HFFc6 (cell line): ENCODE measurements at regions not wholly inside any gene's neighbourhood (a gene's known extent, or its start where the extent isn't known, plus 50 kb on each side); places are given as distances from the start of the nearest gene placed in this dataset.

ENCODE experiments used
- DNase-seq: peaks from one replicate; pipeline ENCODE4 v3.0.0-alpha.2; 2018
- H3K27ac Mint-ChIP-seq: 2 replicates; pipeline ENCODE4 v1.8.0; 2020; ENCODE audit warnings: mild to moderate bottlenecking, mixed read lengths
- H3K27me3 Mint-ChIP-seq: 2 replicates; pipeline ENCODE4 v1.8.0; 2021; ENCODE audit warnings: mild to moderate bottlenecking, moderate library complexity, mixed read lengths; ENCODE audit not compliant: insufficient read depth
- H3K36me3 Mint-ChIP-seq: 2 replicates; pipeline ENCODE4 v1.8.0; 2021; ENCODE audit warnings: low read depth, mixed read lengths
- H3K4me1 Mint-ChIP-seq: 2 replicates; pipeline ENCODE4 v1.8.0; 2020; ENCODE audit warnings: low read depth, mixed read lengths
- H3K4me3 Mint-ChIP-seq: 2 replicates; pipeline ENCODE4 v1.8.0; 2020; ENCODE audit warnings: mild to moderate bottlenecking, moderate library complexity, mixed read lengths
- H3K9me3 Mint-ChIP-seq: 2 replicates; pipeline ENCODE4 v1.8.0; 2020; ENCODE audit warnings: mild to moderate bottlenecking, mixed read lengths
- CTCF ChIP-seq: fragments of 200-600 bp; sonication (generic); IDR thresholded peaks from 2 replicates; pipeline ENCODE4 v1.5.0; 2021; ENCODE audit warnings: antibody characterized with exemption, mild to moderate bottlenecking

GRCh38 chrX:155767876-155768769, 113.0 kb upstream of the VAMP7 start:
- H3K27me3 Mint-ChIP-seq: no peaks in the 10 kb centered on the region
- H3K4me3 Mint-ChIP-seq: peak overlapping the region; percentile 88
- H3K27ac Mint-ChIP-seq: no peak overlapping the region; the same call in 1 of the 2 replicates

GRCh38 chrX:155767051-155767875, 113.9 kb upstream of the VAMP7 start:
- TF ChIP-seq CTCF: no peak
- Mint-ChIP-seq H3K4me3 (peak overlapping the region; percentile 88), H3K27me3 (no peaks in the 10 kb centered on the region), H3K27ac (peak overlapping the region; percentile 39; the same call in 1 of the 2 replicates), H3K36me3 (no peaks in the 10 kb centered on the region), H3K4me1 (no peaks in the 10 kb centered on the region), H3K9me3 (peaks cover 7% of the 10 kb centered on the region)
- DNase-seq: peak; percentile 18

More at GRCh38 chrX:155767876-155768769, 113.0 kb upstream of the VAMP7 start:
- no peak for DNase-seq
- TF ChIP-seq CTCF: no peak
- H3K9me3 Mint-ChIP-seq: peaks cover 7% of the 10 kb centered on the region
- no peaks in the 10 kb centered on the region for H3K36me3 Mint-ChIP-seq
- H3K4me1 Mint-ChIP-seq: no peaks in the 10 kb centered on the region

GRCh38 chrX:155766321-155766720, 114.8 kb upstream of the VAMP7 start:
- peak overlapping the region; percentile 88; the same call in 1 of the 2 replicates for H3K4me3 Mint-ChIP-seq
- H3K4me1 Mint-ChIP-seq: no peaks in the 10 kb centered on the region
- no peak for TF ChIP-seq CTCF
- H3K9me3 Mint-ChIP-seq: peaks cover 13% of the 10 kb centered on the region
- H3K27me3 Mint-ChIP-seq: no peaks in the 10 kb centered on the region
- H3K27ac Mint-ChIP-seq: no peak overlapping the region
- no peak for DNase-seq
- no peaks in the 10 kb centered on the region for H3K36me3 Mint-ChIP-seq

GRCh38 chrX:155761185-155761584, 120.0 kb upstream of the VAMP7 start:
- no peak for DNase-seq
- TF ChIP-seq CTCF: no peak
- H3K4me1 Mint-ChIP-seq: no peaks in the 10 kb centered on the region
- peaks cover 16% of the 10 kb centered on the region for H3K9me3 Mint-ChIP-seq
- H3K36me3 Mint-ChIP-seq: no peaks in the 10 kb centered on the region
- no peak overlapping the region for H3K27ac Mint-ChIP-seq
- H3K4me3 Mint-ChIP-seq: no peak overlapping the region
- peaks cover 2% of the 10 kb centered on the region; the same call in 1 of the 2 replicates for H3K27me3 Mint-ChIP-seq

DNA sequence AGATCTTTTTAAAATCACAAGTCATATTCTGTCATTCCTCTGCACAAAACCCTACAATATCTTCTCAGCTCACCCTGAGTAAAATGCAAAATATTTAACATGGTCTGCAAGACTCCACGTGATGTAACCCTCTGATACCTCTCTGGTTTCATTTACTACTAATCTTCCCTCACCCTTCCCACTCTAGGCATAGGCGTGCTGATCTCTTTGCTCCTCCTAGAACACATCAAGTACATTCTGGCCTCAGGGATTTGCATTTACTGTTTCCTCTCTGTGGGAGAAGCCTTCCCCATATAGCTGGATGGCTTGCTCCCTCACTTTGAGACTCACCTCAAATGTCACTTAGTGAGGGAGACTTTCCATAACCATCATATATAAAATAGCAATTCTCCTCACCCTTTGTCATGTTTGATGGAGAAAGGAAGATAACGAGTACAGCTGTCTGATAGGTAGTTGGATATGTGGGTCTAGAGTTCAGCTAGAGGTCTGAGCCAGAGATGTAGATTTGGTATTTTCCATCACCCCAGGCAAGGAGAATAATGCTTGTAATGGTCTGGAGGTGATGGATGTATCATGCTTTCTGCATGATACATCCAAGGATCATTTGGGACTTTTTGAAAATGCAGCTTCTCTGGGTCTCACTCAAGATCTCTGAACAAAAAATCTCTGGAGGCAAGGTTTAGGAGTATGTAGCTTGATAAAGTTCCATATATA, 123.9 kb upstream of the VAMP7 start:
- no peak for TF ChIP-seq CTCF
- H3K36me3 Mint-ChIP-seq: no peaks in the 10 kb centered on the region

More for the DNA sequence above, 123.9 kb upstream of the VAMP7 start:
- no peak overlapping the region for H3K4me3 Mint-ChIP-seq
- no peaks in the 10 kb centered on the region for H3K4me1 Mint-ChIP-seq
- no peak for DNase-seq
- peaks cover 16% of the 10 kb centered on the region for H3K9me3 Mint-ChIP-seq
- H3K27me3 Mint-ChIP-seq: peaks cover 2% of the 10 kb centered on the region
- H3K27ac Mint-ChIP-seq: no peak overlapping the region
